H1 (cell line): ENCODE measurements at regions not wholly inside any gene's neighbourhood (a gene's known extent, or its start where the extent isn't known, plus 50 kb on each side); places are given as distances from the start of the nearest gene placed in this dataset.

ENCODE experiments used
- CTCF ChIA-PET: fragments of 300-600 bp; sonication (Branson Sonifier 250); formaldehyde crosslinking; loops from one replicate; lab custom pipeline; 2021; ENCODE audit not compliant: partially characterized antibody; lab: Charles Lee
- POLR2A ChIA-PET: fragments of 300-600 bp; sonication (Branson Sonifier 250); formaldehyde crosslinking; loops from one replicate; lab custom pipeline; 2021; ENCODE audit warnings: inconsistent platforms; ENCODE audit not compliant: partially characterized antibody; lab: Charles Lee
- DNase-seq, 2 experiments: peaks; one replicate each; pipeline versions ENCODE4 v3.0.0 to v3.0.0-alpha.2; 2010 to 2022; ENCODE audit warnings: low spot score in 2 of 2, low read depth in 1 of 2, mixed read lengths in 1 of 2
- FAIRE-seq: peaks from 2 replicates; lab custom pipeline; 2011; peaks lifted over from hg19 to GRCh38; lab: Jason Lieb, UNC
- H2AFZ ChIP-seq: 2 replicates; pipeline ENCODE4 v1.8.1; 2012; ENCODE audit warnings: low read length, inconsistent platforms
- H2AK5ac ChIP-seq: 2 replicates; pipeline ENCODE4 v1.6.1; 2013; ENCODE audit warnings: low read depth, low read length
- H2BK120ac ChIP-seq: replicated peaks from 2 replicates; pipeline ENCODE3; 2013; ENCODE audit warnings: low read depth, low read length, inconsistent platforms
- H2BK12ac ChIP-seq: 2 replicates; pipeline ENCODE4 v1.6.1; 2013; ENCODE audit warnings: low read depth, low read length
- H2BK15ac ChIP-seq: 2 replicates; pipeline ENCODE4 v1.6.1; 2013; ENCODE audit warnings: low read length
- H2BK20ac ChIP-seq: 2 replicates; pipeline ENCODE4 v1.6.1; 2013; ENCODE audit warnings: low read length
- H2BK5ac ChIP-seq: 2 replicates; pipeline ENCODE4 v1.6.1; 2013; ENCODE audit warnings: low read depth, low read length
- H3K14ac ChIP-seq: 2 replicates; pipeline ENCODE4 v1.6.1; 2013; ENCODE audit warnings: inconsistent platforms; ENCODE audit not compliant: insufficient read length
- H3K18ac ChIP-seq: 2 replicates; pipeline ENCODE4 v1.6.1; 2013; ENCODE audit warnings: low read length; ENCODE audit errors: extremely low read depth
- H3K23ac ChIP-seq: 2 replicates; pipeline ENCODE4 v1.6.1; 2013; ENCODE audit warnings: inconsistent platforms; ENCODE audit not compliant: insufficient read length
- H3K23me2 ChIP-seq: 2 replicates; pipeline ENCODE4 v1.6.1; 2013; ENCODE audit warnings: low read depth, low read length
- H3K27ac ChIP-seq: 2 replicates; pipeline ENCODE4 v1.6.1; 2011; ENCODE audit warnings: low read depth, low read length, inconsistent platforms
- H3K27me3 ChIP-seq, 4 experiments: replicated peaks in 1 of 4; 1 replicate in 1 of 4; 2 replicates in 3 of 4; pipeline versions ENCODE4 v1.6.1 to v1.8.1; 2011 to 2013; ENCODE audit warnings: low read length in 3 of 4, mild to moderate bottlenecking in 3 of 4, inconsistent platforms in 2 of 4, mixed read lengths in 2 of 4, moderate library complexity in 1 of 4; ENCODE audit not compliant: control insufficient read depth in 3 of 4, insufficient read depth in 3 of 4; ENCODE audit errors: extremely low read depth in 1 of 4
- H3K36me3 ChIP-seq, 4 experiments: 2 replicates each; pipeline versions ENCODE4 v1.6.1 to v1.8.1; 2011 to 2013; ENCODE audit warnings: mild to moderate bottlenecking in 4 of 4, low read length in 3 of 4, moderate library complexity in 2 of 4, control low read depth in 1 of 4, inconsistent platforms in 1 of 4; ENCODE audit not compliant: insufficient read depth in 4 of 4, control insufficient read depth in 2 of 4
- H3K4ac ChIP-seq: replicated peaks from 2 replicates; pipeline ENCODE3; 2013; ENCODE audit warnings: low read length, low read depth, mixed read lengths, inconsistent platforms; ENCODE audit not compliant: insufficient read length
- H3K4me1 ChIP-seq, 4 experiments: replicated peaks in 1 of 4; 1 replicate in 1 of 4; 2 replicates in 3 of 4; pipeline versions ENCODE4 v1.6.1 to v1.8.1; 2011 to 2013; ENCODE audit warnings: low read length in 3 of 4, inconsistent platforms in 2 of 4, mixed read lengths in 1 of 4; ENCODE audit not compliant: insufficient read depth in 4 of 4, control insufficient read depth in 3 of 4
- H3K4me2 ChIP-seq, 2 experiments: 2 replicates each; pipeline versions ENCODE4 v1.6.1 to v1.8.1; 2011 to 2013; ENCODE audit warnings: low read depth in 2 of 2, low read length in 2 of 2, control low read depth in 1 of 2, inconsistent platforms in 1 of 2, mild to moderate bottlenecking in 1 of 2; ENCODE audit not compliant: insufficient read depth in 1 of 2
- H3K4me3 ChIP-seq, 4 experiments: fragments of 200-600, 300-600 bp in 1 of 4; sonication (generic), shearing (Covaris generic), sonication (Bioruptor Twin) in 1 of 4; 2 replicates each; pipeline versions ENCODE4 v1.5.1 to v1.8.1; 2011 to 2016; ENCODE audit warnings: low read length in 4 of 4, low read depth in 3 of 4, control low read depth in 2 of 4, inconsistent platforms in 2 of 4, mild to moderate bottlenecking in 2 of 4, mixed read lengths in 1 of 4, moderate library complexity in 1 of 4; ENCODE audit not compliant: insufficient read depth in 2 of 4; ENCODE audit errors: extremely low read depth in 1 of 4
- H3K56ac ChIP-seq: replicated peaks from 2 replicates; pipeline ENCODE3; 2013; ENCODE audit warnings: low read depth, mild to moderate bottlenecking, mixed read lengths, low read length, inconsistent platforms; ENCODE audit not compliant: insufficient read length
- H3K79me1 ChIP-seq: 2 replicates; pipeline ENCODE4 v1.6.1; 2013; ENCODE audit warnings: low read depth, low read length, control low read depth
- H3K79me2 ChIP-seq, 2 experiments: 2 replicates each; pipeline versions ENCODE4 v1.6.1 to v1.8.1; 2012 to 2013; ENCODE audit warnings: low read length in 2 of 2, mild to moderate bottlenecking in 2 of 2, inconsistent platforms in 1 of 2; ENCODE audit not compliant: insufficient read depth in 2 of 2, control insufficient read depth in 1 of 2
- H3K9ac ChIP-seq, 4 experiments: replicated peaks in 1 of 4; 1 replicate in 1 of 4; 2 replicates in 3 of 4; pipeline versions ENCODE4 v1.6.1 to v1.8.1; 2011 to 2013; ENCODE audit warnings: low read depth in 3 of 4, low read length in 3 of 4, control low read depth in 2 of 4, mild to moderate bottlenecking in 2 of 4, moderate library complexity in 2 of 4, inconsistent platforms in 1 of 4; ENCODE audit errors: extremely low read depth in 1 of 4
- H3K9me3 ChIP-seq, 2 experiments: 2 replicates each; pipeline versions ENCODE4 v1.6.1 to v1.8.1; 2012 to 2013; ENCODE audit warnings: mild to moderate bottlenecking in 2 of 2, moderate library complexity in 2 of 2, control low read depth in 1 of 2, inconsistent platforms in 1 of 2, low read depth in 1 of 2, low read length in 1 of 2, mixed read lengths in 1 of 2; ENCODE audit not compliant: insufficient read depth in 2 of 2
- H4K20me1 ChIP-seq, 2 experiments: replicated peaks in 1 of 2; 2 replicates each; pipeline versions ENCODE3 to v1.8.1; 2011 to 2013; ENCODE audit warnings: inconsistent platforms in 2 of 2, low read length in 2 of 2, mild to moderate bottlenecking in 1 of 2; ENCODE audit not compliant: insufficient read depth in 2 of 2, control insufficient read depth in 1 of 2
- H4K5ac ChIP-seq: 2 replicates; pipeline ENCODE4 v1.6.1; 2013; ENCODE audit warnings: low read length, low read depth, mixed read lengths, inconsistent platforms; ENCODE audit not compliant: insufficient read length
- H4K8ac ChIP-seq: 2 replicates; pipeline ENCODE4 v1.8.0; 2013; ENCODE audit warnings: mild to moderate bottlenecking, moderate library complexity, low read length, inconsistent platforms; ENCODE audit not compliant: insufficient read depth; ENCODE audit errors: extremely low read depth
- H4K91ac ChIP-seq: replicated peaks from 2 replicates; pipeline ENCODE3; 2013; ENCODE audit warnings: low read length, mixed read lengths, inconsistent platforms; ENCODE audit not compliant: insufficient read length
- ATF2 ChIP-seq: IDR thresholded peaks from 2 replicates; pipeline ENCODE4 v1.6.1; 2012; ENCODE audit warnings: low read length, inconsistent platforms
- BRCA1 ChIP-seq: IDR thresholded peaks from 2 replicates; pipeline ENCODE4 v1.6.1; 2012; ENCODE audit warnings: low read depth, low read length, improper control_type of control experiment
- CREB1 ChIP-seq: IDR thresholded peaks from 2 replicates; pipeline ENCODE4 v1.6.1; 2012; ENCODE audit warnings: inconsistent platforms
- EGR1 ChIP-seq: IDR thresholded peaks from 2 replicates; pipeline ENCODE4 v1.6.1; 2011; ENCODE audit warnings: low read depth, low read length, borderline replicate concordance
- MAX ChIP-seq: IDR thresholded peaks from 2 replicates; pipeline ENCODE4 v1.6.1; 2012; ENCODE audit warnings: inconsistent platforms
- SIN3A ChIP-seq, 2 experiments: IDR thresholded peaks in 1 of 2; conservative IDR thresholded peaks in 1 of 2; 2 replicates each; pipeline ENCODE4 v1.6.1; 2011 to 2012; ENCODE audit warnings: low read length in 2 of 2, improper control_type of control experiment in 1 of 2, low read depth in 1 of 2, mild to moderate bottlenecking in 1 of 2
- WGBS, 2 experiments: shearing (Covaris generic) in 1 of 2; methylation state at CpG; one replicate each; pipeline versions ENCODE4 v1.1.6 to v1.1.7; 2013 to 2015; ENCODE audit warnings: low lambda C conversion rate in 2 of 2, mixed read lengths in 2 of 2, inconsistent platforms in 1 of 2, low coverage in 1 of 2, missing lambda C conversion rate in 1 of 2; ENCODE audit not compliant: insufficient replicate concordance in 2 of 2, insufficient coverage in 1 of 2, insufficient read length in 1 of 2; ENCODE audit errors: extremely low coverage in 1 of 2, missing lambda C conversion rate in 1 of 2; 5-methylcytosine and 5-hydroxymethylcytosine counted together

- no peaks in the 10 kb centered on the region for H4K20me1 ChIP-seq
- DNase-seq = no peak
- H3K56ac ChIP-seq = no peak overlapping the region
- H4K5ac ChIP-seq = no peak overlapping the region
- no peaks in the 10 kb centered on the region for H3K36me3 ChIP-seq
- ChIA-PET POLR2A (no interaction called here), CTCF (interaction anchor here (0.6 to 2.2 kb wide), 3 partner anchors 13 to 1649 kb away, joined by 3 to 7 read pairs (median 6); no protein-coding TSS in a partner anchor)
- no peaks in the 10 kb centered on the region for H3K9me3 ChIP-seq
- H3K18ac ChIP-seq = no peak overlapping the region
- H3K27me3 ChIP-seq = no peaks in the 10 kb centered on the region
- no peak overlapping the region for H3K14ac ChIP-seq
- H2BK120ac ChIP-seq = no peak overlapping the region
- no peak overlapping the region for H2AFZ ChIP-seq
- H2BK5ac ChIP-seq = no peak overlapping the region
- H3K4ac ChIP-seq = no peak overlapping the region
- H3K4me3 ChIP-seq = no peak overlapping the region
- no peak overlapping the region for H3K4me2 ChIP-seq
- H4K8ac ChIP-seq = no peak overlapping the region
- H3K23ac ChIP-seq = no peak overlapping the region
- H3K9ac ChIP-seq = no peak overlapping the region
- no peak overlapping the region for H3K27ac ChIP-seq
- H3K23me2 ChIP-seq = no peaks in the 10 kb centered on the region
- no peaks in the 10 kb centered on the region for H3K79me2 ChIP-seq
- no peak overlapping the region for H4K91ac ChIP-seq
- no peaks in the 10 kb centered on the region for H3K79me1 ChIP-seq
- no peaks in the 10 kb centered on the region; a peak in 1 of 7 replicates for H3K4me1 ChIP-seq
- H2BK12ac ChIP-seq = no peak overlapping the region
- H2BK15ac ChIP-seq = no peak overlapping the region
- no peak overlapping the region for H2AK5ac ChIP-seq
- 88% methylated on average over 3 of the region's 3 CpGs; no CpG with 5 or more reads in 1 of the 2 experiments for WGBS, 2 experiments
- no peak for FAIRE-seq
- H2BK20ac ChIP-seq = no peak overlapping the region
- TF ChIP-seq ATF2 = no peak
- TF ChIP-seq EGR1 = no peak
- TF ChIP-seq MAX = no peak
- TF ChIP-seq SIN3A (conservative IDR thresholded peaks at IDR 0.05 in 1 of 2, IDR thresholded peaks at IDR 0.05 in 1 of 2; ENCODE audit: low read depth in 1 of 2, low read length in 2 of 2) = no peak
- no peak for TF ChIP-seq BRCA1
- TF ChIP-seq CREB1 = no peak
- TF ChIP-seq, all 59 proteins: peak for 0
Observed at GRCh38 chr3:148217317-148217716, 480.4 kb upstream of the AGTR1 start.
